OCI-LY7 (cell line): ENCODE measurements at regions not wholly inside any gene's neighbourhood (a gene's known extent, or its start where the extent isn't known, plus 50 kb on each side); places are given as distances from the start of the nearest gene placed in this dataset.

Experiments used
- BruUV-seq: library from RNA; stranded (reverse); fragments of 400-500 nt; replicated peaks from 2 replicates; lab custom pipeline; 2021; lab: Mats Ljungman, UMichigan
- CTCF ChIA-PET: fragments of 300-600 bp; sonication (Branson Sonifier 250); formaldehyde crosslinking; loops from one replicate; lab custom pipeline; 2022; ENCODE audit warnings: antibody characterized with exemption; ENCODE audit not compliant: unreplicated experiment; lab: Charles Lee
- POLR2A ChIA-PET: fragments of 300-600 bp; sonication (Branson Sonifier 250); formaldehyde crosslinking; loops from one replicate; lab custom pipeline; 2022; ENCODE audit warnings: antibody characterized with exemption; lab: Charles Lee
- DNase-seq: peaks from one replicate; pipeline ENCODE4 v3.0.0-alpha.2; 2015; ENCODE audit warnings: low spot score
- H2AFZ ChIP-seq: fragments of 200-600 bp; sonication (generic), shearing (Covaris generic); 2 replicates; pipeline ENCODE4 v1.6.1; 2014; ENCODE audit warnings: mild to moderate bottlenecking, antibody characterized with exemption, low read length, moderate library complexity
- H3K27ac ChIP-seq: fragments of 200-600 bp; sonication (generic); 2 replicates; pipeline ENCODE4 v1.5.1; 2014; ENCODE audit warnings: mixed run types, low read depth, mild to moderate bottlenecking, moderate library complexity, low read length, inconsistent platforms; ENCODE audit not compliant: poor library complexity, severe bottlenecking
- H3K36me3 ChIP-seq: fragments of 200-600 bp; sonication (generic); 2 replicates; pipeline ENCODE4 v1.6.1; 2014; ENCODE audit warnings: mild to moderate bottlenecking, antibody characterized with exemption, low read length, moderate library complexity, mixed read lengths; ENCODE audit not compliant: insufficient read depth
- H3K4me1 ChIP-seq: fragments of 200-600 bp; sonication (generic); 2 replicates; pipeline ENCODE4 v1.5.1; 2014; ENCODE audit warnings: mild to moderate bottlenecking, low read length; ENCODE audit not compliant: insufficient read depth, poor library complexity, severe bottlenecking
- H3K4me2 ChIP-seq: fragments of 200-600 bp; sonication (generic); 2 replicates; pipeline ENCODE4 v1.6.1; 2014; ENCODE audit warnings: mild to moderate bottlenecking, low read length
- H3K4me3 ChIP-seq: fragments of 200-600 bp; sonication (generic); 2 replicates; pipeline ENCODE4 v1.5.1; 2014; ENCODE audit warnings: mild to moderate bottlenecking, low read depth, low read length; ENCODE audit not compliant: poor library complexity, severe bottlenecking
- H3K79me2 ChIP-seq: fragments of 200-600 bp; sonication (generic); 2 replicates; pipeline ENCODE4 v1.6.1; 2016; ENCODE audit warnings: low read depth, mild to moderate bottlenecking, low read length, moderate library complexity, mixed read lengths; ENCODE audit not compliant: insufficient read depth
- H3K9me2 ChIP-seq: fragments of 200-600 bp; sonication (generic); 2 replicates; pipeline ENCODE4 v1.6.1; 2016; ENCODE audit warnings: mild to moderate bottlenecking, low read length, mixed read lengths; ENCODE audit not compliant: insufficient read depth
- H3K9me3 ChIP-seq: fragments of 200-600 bp; sonication (generic); 2 replicates; pipeline ENCODE4 v1.6.1; 2014; ENCODE audit warnings: mild to moderate bottlenecking, mixed run types, low read length, mixed read lengths
- H4K20me1 ChIP-seq: fragments of 200-600 bp; sonication (generic); 2 replicates; pipeline ENCODE4 v1.6.1; 2014; ENCODE audit warnings: mild to moderate bottlenecking, antibody characterized with exemption, low read length, moderate library complexity, mixed read lengths; ENCODE audit not compliant: insufficient read depth
- CTCF ChIP-seq: fragments of 200-600 bp; sonication (generic); conservative IDR thresholded peaks from 2 replicates; pipeline ENCODE4 v1.5.1; 2014; ENCODE audit warnings: mild to moderate bottlenecking, antibody characterized with exemption, low read length, moderate library complexity, mixed read lengths
- EZH2phosphoT487 ChIP-seq: fragments of 200-600 bp; sonication (generic); IDR thresholded peaks from 2 replicates; pipeline ENCODE4 v1.6.1; 2018; ENCODE audit warnings: low read depth, borderline replicate concordance, mild to moderate bottlenecking, mixed run types, antibody characterized with exemption, low read length, moderate library complexity, mixed read lengths
- intact Hi-C: fragments of 100-400 bp; cut with micrococcal nuclease; formaldehyde crosslinking; loops from one replicate; pipeline ENCODE4 v1.10.0; 2022; ENCODE audit not compliant: unreplicated experiment

- Histone ChIP-seq H3K36me3 (no peaks in the 10 kb centered on the region), H3K4me1 (no peaks in the 10 kb centered on the region), H2AFZ (no peak overlapping the region), H3K9me3 (no peaks in the 10 kb centered on the region), H3K27ac (no peak overlapping the region), H3K4me2 (no peak overlapping the region), H3K79me2 (no peaks in the 10 kb centered on the region), H4K20me1 (no peaks in the 10 kb centered on the region), H3K9me2 (no peaks in the 10 kb centered on the region), H3K4me3 (no peak overlapping the region)
- POLR2A ChIA-PET = no interaction called here
- no TSS peak for BruUV-seq
- TF ChIP-seq CTCF = no peak
- no peak for TF ChIP-seq EZH2phosphoT487
- intact Hi-C loops = no loop called here
- DNase-seq = no peak
- CTCF ChIA-PET = no interaction called here
These were observed 115.9 kb upstream of the EEPD1 start for GRCh38 chr7:36037121-36037662.

DNA sequence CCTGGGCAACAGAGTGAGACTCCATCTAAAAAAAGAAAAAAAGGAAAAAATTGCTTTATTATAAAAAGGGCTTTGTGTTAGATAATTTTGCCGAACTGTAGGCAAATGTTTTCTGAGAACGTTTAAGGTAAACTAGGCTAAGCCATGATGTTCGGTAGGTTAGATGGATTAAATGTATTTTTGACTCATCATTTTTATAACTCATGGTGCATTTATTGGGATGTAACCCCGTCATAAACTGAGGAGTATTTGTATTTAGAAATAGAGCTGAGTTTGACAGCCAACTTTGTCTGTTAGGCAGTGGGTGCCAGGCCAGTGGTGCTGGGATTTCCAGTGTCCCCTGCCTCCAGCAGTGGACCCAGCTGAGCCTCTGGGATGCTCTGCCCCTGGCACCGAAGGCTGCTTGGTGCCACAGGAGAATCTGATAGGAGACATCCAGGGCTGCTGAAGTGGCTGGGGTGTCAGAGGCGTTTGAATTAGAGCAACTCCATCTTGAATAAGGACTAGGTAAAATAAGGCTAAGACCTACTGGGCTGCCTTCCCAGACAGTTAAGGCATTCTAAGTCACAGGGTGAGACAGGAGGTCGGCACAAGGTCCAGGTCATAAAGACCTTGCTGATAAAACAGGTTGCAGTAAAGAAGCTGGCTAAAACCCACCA, 114.9 kb upstream of the EEPD1 start:
- ChIA-PET CTCF (no interaction called here), POLR2A (interaction anchor here (1.0 kb wide), 1 partner anchor 19 kb away, joined by 3 read pairs; no protein-coding TSS in a partner anchor)
- H3K36me3 ChIP-seq = no peaks in the 10 kb centered on the region

More for the DNA sequence above, 114.9 kb upstream of the EEPD1 start:
- DNase-seq = no peak
- no peaks in the 10 kb centered on the region for H3K9me3 ChIP-seq
- H3K4me1 ChIP-seq = no peaks in the 10 kb centered on the region
- no peaks in the 10 kb centered on the region for H3K79me2 ChIP-seq
- H2AFZ ChIP-seq = no peak overlapping the region
- H3K9me2 ChIP-seq = no peaks in the 10 kb centered on the region
- H3K4me3 ChIP-seq = no peak overlapping the region
- TF ChIP-seq EZH2phosphoT487 (no peak), CTCF (no peak)
- no peak overlapping the region for H3K4me2 ChIP-seq
- intact Hi-C loops = no loop called here
- H3K27ac ChIP-seq = no peak overlapping the region
- no peaks in the 10 kb centered on the region for H4K20me1 ChIP-seq
- BruUV-seq = no TSS peak
